NCI-H82 treated with DMSO at 0.1 percent for 48 hours (cell line): ENCODE measurements at regions not wholly inside any gene's neighbourhood (a gene's known extent, or its start where the extent isn't known, plus 50 kb on each side); places are given as distances from the start of the nearest gene placed in this dataset.
"Not testable (repeated sequence)": the region's sequence is repeated elsewhere in the genome, so short reads cannot be mapped to it uniquely, and the experiment has no call there.

Experiments
- DNase-seq: peaks from one replicate; lab custom pipeline; 2025; ENCODE audit not compliant: unreplicated experiment; lab: John Stamatoyannopoulos, UW

DNA sequence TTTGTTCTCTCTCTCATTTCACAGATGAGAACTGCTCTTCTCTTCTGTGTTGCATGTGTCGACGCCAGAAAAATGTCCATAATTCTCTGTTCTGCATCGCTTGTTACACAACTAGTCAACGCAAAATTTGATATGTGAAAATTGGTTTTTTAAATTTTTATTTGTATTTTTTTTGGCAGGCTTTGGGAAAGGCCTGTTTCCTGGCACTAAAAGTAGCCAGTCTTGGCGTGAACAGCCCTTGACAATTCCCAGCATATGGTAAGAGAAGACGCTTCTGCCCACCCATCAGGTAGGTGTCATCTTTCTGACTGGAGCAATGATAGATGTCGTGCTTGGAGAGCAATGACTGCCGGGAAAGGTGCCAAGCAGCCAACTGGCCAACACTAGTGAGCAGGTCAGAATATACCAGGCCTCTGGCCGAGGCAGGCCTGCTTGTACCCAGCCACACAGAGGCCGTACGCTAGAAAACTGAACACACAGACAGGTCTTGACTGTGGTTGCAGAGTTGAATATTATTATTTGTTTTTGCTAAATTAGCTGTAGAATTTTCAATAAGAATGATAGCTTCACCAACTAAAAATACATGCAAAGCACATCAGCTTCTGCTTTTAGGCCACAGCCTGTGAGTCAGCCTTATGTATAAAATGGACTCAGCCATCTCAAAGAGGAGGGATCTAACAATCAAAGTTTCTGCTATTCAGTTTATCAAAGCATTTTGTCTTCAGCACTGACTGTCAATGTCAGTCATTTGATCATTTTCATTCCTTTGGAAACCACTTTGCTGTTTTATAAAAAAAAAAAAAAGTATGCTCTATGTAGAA is 837.5 kb downstream of the MCTP2 start:
- DNase-seq: no peak

DNA sequence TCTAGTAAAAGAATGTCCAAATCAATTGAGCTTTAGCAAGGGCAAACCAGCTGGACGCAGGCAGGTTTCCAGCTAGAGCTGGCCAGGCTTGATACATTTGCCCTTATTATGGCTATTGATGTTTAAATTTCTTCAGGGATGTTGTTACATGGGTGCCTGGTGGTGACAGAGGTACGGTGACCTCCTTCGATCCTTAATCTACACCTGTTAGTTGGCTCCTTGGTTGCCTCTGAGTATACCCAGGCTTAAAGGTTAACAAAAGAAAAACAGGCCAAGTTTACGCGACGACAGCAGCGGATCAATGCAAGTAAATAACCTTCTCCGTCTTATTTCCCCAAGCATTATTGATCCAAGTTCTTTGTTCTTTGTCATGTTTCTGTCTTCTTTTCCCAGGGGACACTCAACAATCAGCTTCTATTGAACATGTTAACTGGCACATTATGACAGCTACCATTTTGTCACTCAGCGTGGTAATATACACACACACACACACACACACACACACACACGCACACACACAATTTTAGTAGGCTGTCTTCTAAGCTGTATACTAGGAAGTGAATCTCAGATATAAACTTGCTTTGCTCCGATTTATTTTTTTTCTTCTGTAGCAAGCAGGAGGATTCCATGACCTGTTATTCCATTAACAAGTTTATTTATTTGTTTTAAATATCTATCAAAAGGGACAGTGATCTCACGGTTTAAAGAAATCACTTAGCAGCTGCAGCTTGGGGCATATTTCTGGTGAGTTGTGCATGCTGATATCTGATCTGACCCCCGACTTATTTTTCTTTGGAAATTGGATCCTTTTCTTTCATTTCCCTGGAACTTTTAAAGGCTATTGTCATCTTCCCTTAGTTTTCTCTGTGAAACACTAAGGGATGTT is 844.7 kb downstream of the MCTP2 start:
- DNase-seq: no peak

DNA sequence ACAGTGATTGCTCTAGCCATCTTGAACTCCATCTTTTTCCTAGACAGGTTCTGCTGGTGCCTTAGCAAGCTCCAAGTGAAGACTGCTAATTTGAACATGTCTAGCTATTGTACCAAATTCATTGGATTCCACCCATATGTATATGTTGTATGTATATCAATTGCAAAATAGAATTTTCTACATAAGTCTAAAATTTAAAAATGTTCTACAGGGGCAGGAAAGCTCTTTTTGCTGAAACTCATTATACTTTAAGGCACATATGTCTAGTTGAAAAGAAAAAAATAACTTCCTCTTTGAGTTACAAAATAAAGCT is 845.3 kb downstream of the MCTP2 start:
- no peak for DNase-seq

DNA sequence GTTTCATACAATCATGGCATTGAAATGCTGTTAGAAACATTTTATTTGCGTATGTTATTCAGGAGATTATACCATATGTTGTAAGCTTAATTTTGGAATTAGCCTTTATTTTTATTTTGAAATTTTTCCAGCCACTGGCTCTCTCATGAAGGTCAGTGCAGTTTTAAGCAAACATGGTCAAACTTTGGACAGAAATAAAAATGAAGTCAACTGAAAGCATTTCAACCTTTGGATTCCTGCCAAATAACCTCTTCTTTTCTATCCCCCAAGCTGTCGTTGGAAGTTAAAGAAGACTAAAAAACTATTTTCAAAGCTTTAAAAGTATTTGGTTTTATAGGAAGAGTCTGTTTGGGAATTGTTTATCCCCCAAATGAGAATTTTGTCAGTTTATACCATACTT is 846.6 kb downstream of the MCTP2 start:
- DNase-seq: no peak

DNA sequence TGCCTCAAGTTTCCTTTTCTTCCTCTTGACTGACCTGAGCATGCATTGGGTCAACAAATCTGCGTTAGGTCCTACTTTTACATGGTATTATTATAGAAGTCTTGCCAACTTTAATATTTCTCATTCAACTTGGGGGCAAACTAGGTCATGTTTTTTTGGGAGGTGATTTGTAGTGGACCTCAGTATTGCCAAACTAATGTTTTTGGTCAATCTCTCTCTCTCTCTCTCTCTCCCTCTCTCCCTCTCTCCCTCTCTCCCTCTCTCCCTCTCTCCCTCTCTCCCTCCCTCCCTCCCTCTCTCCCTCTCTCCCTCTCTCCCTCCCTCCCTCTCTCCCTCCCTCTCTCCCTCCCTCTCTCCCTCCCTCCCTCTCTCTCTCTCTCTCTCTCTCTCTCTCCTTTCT is 848.9 kb downstream of the MCTP2 start:
- DNase-seq: not testable (repeated sequence)

DNA sequence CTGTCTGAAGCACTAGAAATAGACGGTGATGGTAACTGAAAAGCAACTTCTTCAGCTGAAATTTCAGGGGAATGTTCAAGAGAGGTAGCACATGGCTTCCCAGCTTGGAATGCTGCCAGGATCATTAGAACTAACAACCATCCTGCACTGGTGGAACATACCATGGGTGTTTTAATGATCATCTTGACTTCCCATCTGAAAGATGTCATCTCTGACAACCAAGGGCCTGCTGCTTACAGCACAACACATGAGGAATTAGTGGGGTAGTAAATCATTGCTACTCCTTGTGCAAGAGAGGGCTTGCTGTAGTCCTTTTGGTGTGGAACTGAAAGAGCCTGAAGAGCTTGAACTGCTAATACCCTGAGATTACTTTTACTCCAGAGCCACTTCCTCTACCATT is 853.7 kb downstream of the MCTP2 start:
- no peak for DNase-seq

DNA sequence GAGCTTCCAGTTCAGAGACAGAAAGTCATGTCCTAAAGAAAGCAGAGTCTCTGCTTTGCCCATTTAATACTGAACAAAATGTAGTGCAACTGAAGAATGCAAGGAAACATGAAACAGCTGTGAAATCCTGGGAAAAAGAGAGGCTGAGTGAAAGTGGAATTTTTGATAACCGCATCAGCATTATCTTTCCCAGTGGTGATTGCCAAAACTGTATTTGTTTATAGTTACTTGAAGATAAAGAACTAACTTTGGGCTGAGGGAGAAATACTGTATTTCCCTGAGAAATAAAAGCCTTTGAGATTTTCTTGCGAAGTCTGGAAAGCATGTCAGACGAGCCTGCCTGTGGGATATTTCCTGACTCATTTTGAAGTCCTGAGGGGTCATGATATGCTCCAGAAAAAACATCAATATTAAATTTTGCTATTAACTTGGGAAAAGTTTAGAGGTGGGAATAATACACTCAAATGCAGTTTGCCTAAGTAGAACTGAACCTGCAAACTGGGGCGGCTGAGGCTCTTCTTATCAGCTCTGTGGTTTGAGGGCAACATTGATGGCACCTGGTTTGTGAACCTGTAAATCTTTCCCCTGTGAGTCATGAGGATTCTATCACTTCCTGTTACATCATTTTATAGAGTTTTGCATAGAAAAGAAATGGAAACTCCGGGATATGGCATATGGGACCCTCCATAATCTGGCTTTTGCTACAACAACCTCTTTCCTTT is 855.3 kb downstream of the MCTP2 start:
- DNase-seq: no peak

DNA sequence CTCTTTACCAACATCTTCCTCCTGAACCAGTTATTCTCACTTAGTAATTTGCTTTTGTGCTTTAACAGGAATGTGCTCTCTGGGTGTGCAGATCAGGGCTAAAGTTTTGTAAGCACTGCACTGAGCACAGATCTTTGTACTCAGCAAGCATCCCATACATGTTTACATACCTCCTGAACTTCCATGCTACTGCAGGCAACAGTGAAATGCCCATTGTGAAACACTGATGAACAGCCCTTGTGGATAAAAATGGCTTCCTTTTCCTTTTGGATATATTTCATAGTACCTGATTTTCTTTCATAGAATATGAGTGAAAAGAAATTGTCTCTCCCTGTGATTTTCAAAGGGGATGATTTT is 855.9 kb downstream of the MCTP2 start:
- DNase-seq: no peak

DNA sequence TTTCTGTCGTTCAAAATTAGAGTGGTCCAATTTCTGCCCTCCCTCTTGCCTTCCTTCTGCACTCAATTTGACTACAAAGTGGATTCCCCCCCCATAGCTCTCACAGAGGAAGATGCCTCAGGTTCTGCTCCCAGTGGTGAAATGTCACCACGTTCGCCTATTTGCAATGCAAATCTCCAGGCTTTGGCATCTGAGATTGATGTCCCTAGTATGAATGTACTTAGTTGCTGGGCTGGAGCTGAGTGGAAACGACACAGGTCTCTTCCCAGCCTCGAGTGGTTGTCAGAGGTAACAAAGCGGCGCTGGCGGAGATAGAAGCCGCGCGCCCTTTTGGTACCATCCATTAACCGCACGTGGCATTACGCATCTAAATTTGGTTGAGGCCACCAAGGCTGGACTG is 860.1 kb downstream of the MCTP2 start:
- DNase-seq: no peak

DNA sequence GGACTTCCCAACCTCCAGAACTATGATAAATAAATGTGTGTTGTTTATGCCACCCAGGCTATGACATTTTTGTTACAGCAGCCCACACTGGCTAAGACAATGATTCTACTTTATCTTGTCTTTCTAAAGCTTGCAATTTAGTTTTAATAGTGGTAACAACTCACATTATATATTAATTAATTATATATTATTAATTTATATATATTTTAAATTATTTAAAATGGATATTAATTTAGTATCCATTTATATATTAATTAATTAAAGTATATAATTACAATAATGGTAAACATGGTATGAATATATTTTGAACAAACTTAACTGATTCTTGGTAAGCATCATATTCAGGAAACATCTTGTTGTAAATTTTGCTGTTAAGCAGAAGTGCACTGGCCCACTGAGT is 863.9 kb downstream of the MCTP2 start:
- no peak for DNase-seq

DNA sequence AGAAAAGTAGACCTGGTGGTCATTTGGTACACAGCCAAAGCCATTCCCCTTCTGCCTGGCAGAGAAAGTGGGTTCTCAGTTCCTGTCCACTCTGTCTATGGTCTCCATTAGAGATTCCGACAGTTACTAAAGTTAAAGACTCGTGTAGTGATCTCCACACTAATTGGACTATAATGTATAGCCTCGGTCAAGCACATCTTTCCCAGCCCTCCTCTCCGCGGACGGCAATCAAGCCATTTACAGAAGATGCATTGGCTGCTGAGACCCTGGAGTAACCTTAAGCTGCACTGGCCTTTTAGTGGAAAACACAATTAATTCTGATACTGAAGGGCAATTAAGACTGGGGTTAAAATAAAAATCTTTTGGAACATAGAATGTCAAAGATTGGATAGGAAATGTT is 865.3 kb downstream of the MCTP2 start:
- DNase-seq: no peak

DNA sequence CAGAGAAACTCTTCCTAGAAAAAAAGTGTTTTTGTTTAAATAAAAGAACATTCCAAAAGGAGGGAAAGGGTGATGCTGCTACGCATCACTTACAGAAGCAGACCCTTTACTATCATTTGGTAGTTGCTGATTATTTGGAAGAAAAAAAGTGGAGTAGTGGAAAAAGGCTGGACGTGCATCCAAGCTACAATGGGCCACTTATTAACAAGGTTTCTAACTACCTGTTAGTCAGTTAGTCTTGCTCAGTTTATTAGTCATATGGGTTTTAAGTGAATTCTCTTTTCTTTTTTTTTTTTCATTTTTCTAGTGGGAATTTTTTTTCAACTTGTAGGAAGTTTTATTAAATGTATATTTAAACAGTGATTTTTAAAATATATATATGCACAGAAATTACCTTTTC is 866.0 kb downstream of the MCTP2 start:
- no peak for DNase-seq

DNA sequence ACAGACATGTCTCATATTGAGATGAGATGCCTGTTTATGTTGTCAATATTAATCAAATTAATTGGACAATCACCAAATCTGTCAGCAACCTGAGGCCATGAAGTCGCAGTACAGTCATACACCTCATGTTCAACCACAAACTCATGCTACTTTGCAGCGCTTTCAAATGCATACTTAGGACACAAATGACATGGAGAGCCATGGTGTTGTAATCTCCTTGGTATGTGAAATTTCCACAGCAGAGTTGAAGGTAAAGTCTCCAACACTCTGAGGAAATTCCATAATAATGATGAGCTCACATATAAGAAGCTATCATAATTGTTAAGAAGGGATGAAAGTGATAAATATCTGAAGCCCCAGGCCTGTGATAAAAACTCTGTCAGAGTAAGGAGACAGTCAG is 873.9 kb downstream of the MCTP2 start:
- no peak for DNase-seq

DNA sequence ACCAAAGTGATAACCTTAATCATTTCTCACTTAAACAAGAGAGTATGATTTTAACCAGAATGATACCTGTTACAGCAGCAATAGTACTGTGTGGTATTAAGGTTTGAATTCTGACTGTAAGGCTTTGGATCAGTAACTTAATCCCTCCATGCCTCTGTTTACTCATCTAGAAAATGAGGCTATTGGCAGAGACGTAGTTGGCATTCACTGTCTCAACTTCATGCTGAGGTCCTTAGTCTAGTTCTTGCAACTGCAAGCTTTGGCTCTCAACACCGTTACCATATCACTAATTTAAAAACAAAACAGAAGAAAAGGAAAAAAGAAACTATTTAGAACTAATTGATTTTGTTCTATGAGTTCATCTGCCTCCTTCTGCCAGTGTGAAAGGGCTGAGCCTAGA is 875.4 kb downstream of the MCTP2 start:
- DNase-seq: no peak

DNA sequence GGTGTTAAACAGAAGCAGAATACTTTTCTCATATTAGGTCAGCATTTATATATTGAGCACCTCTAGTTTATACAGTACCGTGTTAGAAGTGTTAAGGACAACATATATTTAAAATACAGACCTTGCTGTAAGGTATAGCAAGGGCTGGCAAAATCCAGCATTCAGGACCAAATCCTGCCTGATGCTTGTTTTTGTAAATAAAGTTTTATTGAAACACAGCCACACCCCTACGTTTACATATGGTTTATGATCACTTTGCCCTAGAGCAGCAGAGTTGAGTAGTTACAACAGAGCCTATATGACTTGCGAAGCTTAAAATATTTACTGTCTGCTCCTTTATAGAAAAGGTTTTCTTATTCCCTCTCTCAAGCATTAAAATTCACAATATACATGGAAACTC is 877.3 kb downstream of the MCTP2 start:
- DNase-seq: no peak

DNA sequence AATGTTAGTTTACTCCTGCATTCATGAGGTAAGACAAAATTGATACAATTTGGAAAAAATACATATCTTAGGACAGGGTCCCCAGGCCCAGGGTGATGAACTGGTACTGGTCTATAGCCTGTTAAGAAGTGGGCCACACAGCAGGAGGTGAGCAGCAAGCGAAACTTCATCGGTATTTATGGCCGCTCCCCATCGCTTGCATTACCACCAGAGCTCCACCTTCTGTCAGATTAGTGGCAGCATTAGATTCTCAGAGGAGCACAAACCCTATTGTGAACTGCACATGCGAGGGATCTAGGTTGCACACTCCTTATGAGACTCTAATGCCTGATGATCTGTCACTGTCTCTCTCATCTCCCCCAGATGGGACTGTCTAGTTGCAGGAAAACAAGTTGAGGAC is 880.6 kb downstream of the MCTP2 start:
- DNase-seq: no peak

DNA sequence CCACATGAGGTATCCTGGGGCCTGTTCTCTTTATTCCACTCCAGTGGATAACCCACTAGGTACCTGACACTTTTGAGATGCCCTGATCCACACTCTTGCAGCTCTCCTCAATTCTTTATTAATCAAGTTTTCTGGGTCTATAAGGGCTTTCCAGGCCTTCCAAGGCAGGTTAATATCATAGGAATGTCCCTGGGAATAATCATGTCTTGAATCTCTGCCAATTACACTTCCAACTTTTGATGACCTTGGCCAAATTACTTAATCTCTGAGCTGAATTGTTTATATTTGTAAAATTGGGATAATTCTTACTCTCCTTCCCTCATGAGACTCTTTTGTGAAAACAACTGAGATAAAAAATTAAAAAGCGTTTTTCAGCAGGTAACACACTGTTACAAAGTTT is 881.7 kb downstream of the MCTP2 start:
- DNase-seq: no peak

DNA sequence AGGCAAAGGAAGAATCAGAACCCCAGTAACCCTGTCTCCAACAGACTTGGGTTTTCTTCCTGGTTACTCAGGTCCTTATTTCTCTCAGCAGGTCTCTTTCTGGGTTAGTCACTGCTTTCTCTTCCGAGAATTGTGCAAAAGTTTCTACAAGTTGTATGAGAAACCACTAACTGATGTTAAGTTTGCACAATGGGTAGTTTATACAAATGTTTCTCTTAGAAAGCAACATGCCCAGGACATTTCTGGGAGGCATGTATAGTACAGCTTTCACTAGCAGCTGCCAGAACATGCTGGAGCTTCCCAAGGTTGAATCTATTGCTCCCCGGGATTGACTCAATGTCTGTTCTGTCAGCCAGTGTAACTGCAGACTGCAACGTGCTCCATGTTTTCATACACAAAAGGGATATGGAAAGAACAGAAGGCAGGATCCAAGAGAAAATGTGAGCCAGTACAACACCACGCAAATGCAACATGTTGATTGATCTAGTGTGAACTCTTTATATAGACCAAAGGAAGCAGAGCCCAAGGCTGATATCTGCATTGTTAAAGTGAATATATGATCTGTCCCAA is 887.8 kb downstream of the MCTP2 start:
- DNase-seq: no peak

DNA sequence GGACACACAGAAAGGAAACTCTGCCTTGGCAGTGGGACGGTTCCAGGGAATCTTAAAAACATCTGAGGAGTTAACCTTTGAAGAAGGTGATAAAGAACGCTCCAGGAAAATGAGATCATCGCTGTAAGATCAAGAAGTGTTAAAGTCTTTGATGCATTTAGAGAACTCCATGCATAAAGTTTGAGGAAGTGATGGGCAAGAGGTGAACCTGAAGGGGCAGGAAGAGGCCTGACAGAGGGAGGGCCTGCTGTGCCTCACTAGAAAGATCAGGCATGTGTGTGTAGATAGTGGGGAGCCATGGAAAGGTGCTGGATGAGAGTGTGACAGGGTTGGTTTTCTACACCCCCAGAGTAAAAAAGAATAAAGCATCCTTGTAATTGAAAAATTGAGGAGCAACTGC is 889.2 kb downstream of the MCTP2 start:
- no peak for DNase-seq

DNA sequence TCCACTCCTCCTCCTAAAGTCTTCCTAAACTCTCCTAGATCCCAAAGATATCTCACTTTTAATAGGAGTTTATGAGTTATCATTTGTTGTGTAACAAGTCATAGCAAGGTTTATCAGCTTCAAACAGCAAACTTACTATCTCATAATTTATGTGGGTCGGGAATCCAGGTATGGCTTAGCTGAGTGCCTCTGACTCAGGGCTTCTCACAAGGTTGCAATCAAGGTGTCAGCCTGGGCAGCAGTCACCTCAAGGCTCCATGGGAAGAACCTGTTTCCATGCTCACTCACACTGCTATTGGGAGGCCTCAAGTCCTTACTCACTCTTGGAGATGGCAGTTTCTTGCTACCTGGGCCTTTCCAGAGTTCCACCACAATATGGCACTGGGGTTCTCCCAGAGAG is 889.8 kb downstream of the MCTP2 start:
- no peak for DNase-seq

DNA sequence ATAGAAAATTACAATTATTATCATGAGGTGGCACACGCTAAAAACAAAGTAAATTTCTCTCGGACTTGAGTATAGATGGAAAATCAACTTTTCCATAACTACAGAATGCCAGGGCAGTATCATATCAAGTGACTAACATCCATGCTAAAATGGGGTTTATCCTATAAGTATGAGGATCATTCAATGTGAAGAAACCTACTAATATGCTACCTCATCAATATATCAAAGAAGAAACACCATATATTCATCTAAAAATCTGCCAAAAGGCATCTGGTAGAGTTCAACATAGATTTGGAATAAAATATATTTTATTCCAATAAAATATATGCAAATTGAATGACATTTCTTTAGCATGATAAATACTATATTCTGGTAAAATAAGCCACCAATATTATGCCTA is 894.4 kb downstream of the MCTP2 start:
- no peak for DNase-seq

DNA sequence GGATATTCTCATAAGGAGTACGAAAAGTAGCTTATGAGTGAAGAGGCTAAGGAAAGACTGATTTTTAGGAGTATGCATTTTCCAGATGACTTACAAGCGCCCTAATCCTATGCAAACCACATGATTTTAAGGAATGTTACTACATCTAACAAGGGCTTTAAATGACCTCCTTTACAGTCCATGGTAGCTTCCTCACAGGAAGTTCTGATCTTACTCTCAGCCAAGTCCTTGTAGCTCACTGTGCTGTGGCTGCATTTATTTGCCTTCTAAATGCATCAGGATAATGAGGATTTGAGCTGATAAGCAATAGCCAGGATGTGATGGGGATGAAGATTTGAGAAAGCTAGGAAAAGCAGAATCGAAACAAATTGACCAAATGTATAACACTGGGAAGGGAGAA is 896.0 kb downstream of the MCTP2 start:
- DNase-seq: no peak
